H1 (cell line): ENCODE measurements at regions not wholly inside any gene's neighbourhood (a gene's known extent, or its start where the extent isn't known, plus 50 kb on each side); places are given as distances from the start of the nearest gene placed in this dataset.

Experiments
- CEBPB ChIP-seq: IDR thresholded peaks from 2 replicates; pipeline ENCODE4 v1.6.1; 2012; ENCODE audit warnings: low read depth, low read length
- CREB1 ChIP-seq: IDR thresholded peaks from 2 replicates; pipeline ENCODE4 v1.6.1; 2012; ENCODE audit warnings: inconsistent platforms
- CTCF ChIP-seq, 3 experiments: IDR thresholded peaks; 1 replicate in 2 of 3; 2 replicates in 1 of 3; pipeline versions ENCODE4 v1.5.1 to v1.6.1; 2011; ENCODE audit warnings: low read length in 3 of 3, mild to moderate bottlenecking in 3 of 3, inconsistent platforms in 2 of 3, low read depth in 1 of 3, moderate library complexity in 1 of 3; ENCODE audit not compliant: insufficient read depth in 1 of 3; ENCODE audit errors: control extremely low read depth in 1 of 3
- TAF1 ChIP-seq: IDR thresholded peaks from 2 replicates; pipeline ENCODE4 v1.6.1; 2011; ENCODE audit warnings: mild to moderate bottlenecking, low read depth, low read length
- ZNF274 ChIP-seq: IDR thresholded peaks from 2 replicates; pipeline ENCODE4 v1.7.0; 2012; ENCODE audit warnings: low read length, borderline replicate concordance; ENCODE audit errors: extremely low read depth
- TF ChIP-seq, protein P1 (sequence below): IDR thresholded peaks from 2 replicates; pipeline ENCODE4 v1.6.1; 2012; ENCODE audit warnings: low read length, inconsistent platforms

- TF ChIP-seq CTCF (IDR thresholded peaks at IDR 0.05; ENCODE audit: control extremely low read depth in 1 of 3, insufficient read depth in 1 of 3, low read depth in 1 of 3, low read length in 3 of 3) (peak in 1 of 3 experiments; percentile 34; a peak in 1 of 4 replicates), ZNF274 (no peak), CEBPB (no peak), TAF1 (no peak), CREB1 (no peak)
- TF ChIP-seq, protein P1, sequence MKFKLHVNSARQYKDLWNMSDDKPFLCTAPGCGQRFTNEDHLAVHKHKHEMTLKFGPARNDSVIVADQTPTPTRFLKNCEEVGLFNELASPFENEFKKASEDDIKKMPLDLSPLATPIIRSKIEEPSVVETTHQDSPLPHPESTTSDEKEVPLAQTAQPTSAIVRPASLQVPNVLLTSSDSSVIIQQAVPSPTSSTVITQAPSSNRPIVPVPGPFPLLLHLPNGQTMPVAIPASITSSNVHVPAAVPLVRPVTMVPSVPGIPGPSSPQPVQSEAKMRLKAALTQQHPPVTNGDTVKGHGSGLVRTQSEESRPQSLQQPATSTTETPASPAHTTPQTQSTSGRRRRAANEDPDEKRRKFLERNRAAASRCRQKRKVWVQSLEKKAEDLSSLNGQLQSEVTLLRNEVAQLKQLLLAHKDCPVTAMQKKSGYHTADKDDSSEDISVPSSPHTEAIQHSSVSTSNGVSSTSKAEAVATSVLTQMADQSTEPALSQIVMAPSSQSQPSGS = no peak
Measured at GRCh38 chr2:189347540-189347939, 93.7 kb upstream of the WDR75 start.
